IMR-90 (cell line): ENCODE measurements at regions not wholly inside any gene's neighbourhood (a gene's known extent, or its start where the extent isn't known, plus 50 kb on each side); places are given as distances from the start of the nearest gene placed in this dataset.

ENCODE experiments used
- ATAC-seq: fragments of 200-7000 bp; cut with Tn5 transposase; 2 replicates; pipeline ENCODE4 v1.9.1; 2020; ENCODE audit warnings: low read depth, mild to moderate bottlenecking, moderate library complexity
- BruUV-seq: library from RNA; stranded (reverse); fragments of 400-500 nt; replicated peaks from 2 replicates; lab custom pipeline; 2021; lab: Mats Ljungman, UMichigan
- CTCF ChIA-PET: fragments of 300-600 bp; formaldehyde crosslinking; extraction: SDS; loops from one replicate; lab custom pipeline; 2021; ENCODE audit warnings: antibody characterized with exemption; lab: Yijun Ruan, JAX
- POLR2A ChIA-PET: fragments of 300-600 bp; sonication (Branson Sonifier 250); formaldehyde crosslinking; loops from one replicate; lab custom pipeline; 2022; ENCODE audit warnings: antibody characterized with exemption; ENCODE audit not compliant: unreplicated experiment; lab: Charles Lee
- DNase-seq: peaks from one replicate; pipeline ENCODE4 v3.0.0; 2013
- H2AFZ ChIP-seq: replicated peaks from 2 replicates; pipeline ENCODE3; 2013; ENCODE audit warnings: low read length, mild to moderate bottlenecking; ENCODE audit not compliant: poor library complexity
- H2AK5ac ChIP-seq: 2 replicates; pipeline ENCODE4 v1.6.1; 2013; ENCODE audit warnings: low read depth, low read length, inconsistent platforms
- H2AK9ac ChIP-seq: replicated peaks from 2 replicates; pipeline ENCODE3; 2013; ENCODE audit warnings: mild to moderate bottlenecking, low read depth, low read length, moderate library complexity; ENCODE audit not compliant: poor library complexity
- H2BK120ac ChIP-seq: 2 replicates; pipeline ENCODE4 v1.6.1; 2013; ENCODE audit warnings: low read depth, low read length, inconsistent platforms
- H2BK15ac ChIP-seq: 3 replicates; pipeline ENCODE4 v1.6.1; 2013; ENCODE audit warnings: low read depth, low read length, inconsistent platforms
- H2BK20ac ChIP-seq: 2 replicates; pipeline ENCODE4 v1.6.1; 2013; ENCODE audit warnings: low read depth, mild to moderate bottlenecking, inconsistent platforms, low read length, moderate library complexity
- H2BK5ac ChIP-seq: 2 replicates; pipeline ENCODE4 v1.6.1; 2013; ENCODE audit warnings: mild to moderate bottlenecking, low read depth, low read length, inconsistent platforms; ENCODE audit not compliant: poor library complexity, severe bottlenecking
- H3K14ac ChIP-seq: replicated peaks from 2 replicates; pipeline ENCODE4 v1.6.1; 2013; ENCODE audit warnings: low read depth, low read length, inconsistent platforms
- H3K18ac ChIP-seq: 2 replicates; pipeline ENCODE4 v1.6.1; 2013; ENCODE audit warnings: low read depth, low read length, control low read depth
- H3K23ac ChIP-seq: 2 replicates; pipeline ENCODE4 v1.6.1; 2013; ENCODE audit warnings: low read depth, low read length, inconsistent platforms
- H3K27ac ChIP-seq: 2 replicates; pipeline ENCODE4 v1.5.1; 2013; ENCODE audit warnings: mild to moderate bottlenecking, control low read depth, low read length; ENCODE audit not compliant: insufficient read depth
- H3K27me3 ChIP-seq: 2 replicates; pipeline ENCODE4 v1.6.1; 2013; ENCODE audit warnings: low read length; ENCODE audit not compliant: control insufficient read depth, insufficient read depth
- H3K36me3 ChIP-seq: 2 replicates; pipeline ENCODE4 v1.6.1; 2013; ENCODE audit warnings: low read length, mixed read lengths; ENCODE audit not compliant: control insufficient read depth, insufficient read depth
- H3K4ac ChIP-seq: 2 replicates; pipeline ENCODE4 v1.6.1; 2013; ENCODE audit warnings: low read depth, low read length, inconsistent platforms
- H3K4me1 ChIP-seq: 2 replicates; pipeline ENCODE4 v1.6.1; 2013; ENCODE audit warnings: low read length, mixed read lengths; ENCODE audit not compliant: control insufficient read depth, insufficient read depth
- H3K4me2 ChIP-seq: 2 replicates; pipeline ENCODE4 v1.6.1; 2013; ENCODE audit warnings: low read depth, mild to moderate bottlenecking, control low read depth, low read length, moderate library complexity
- H3K4me3 ChIP-seq: 2 replicates; pipeline ENCODE4 v1.5.1; 2013; ENCODE audit warnings: low read depth, mild to moderate bottlenecking, control low read depth, low read length, moderate library complexity; ENCODE audit not compliant: insufficient read depth
- H3K56ac ChIP-seq: 2 replicates; pipeline ENCODE4 v1.6.1; 2013; ENCODE audit warnings: low read length, inconsistent platforms; ENCODE audit not compliant: insufficient read depth; ENCODE audit errors: extremely low read depth
- H3K79me1 ChIP-seq, 2 experiments: 2 replicates each; pipeline ENCODE4 v1.6.1; 2013; ENCODE audit warnings: low read length in 2 of 2, inconsistent platforms in 1 of 2, low read depth in 1 of 2
- H3K9ac ChIP-seq: 2 replicates; pipeline ENCODE4 v1.6.1; 2013; ENCODE audit warnings: low read depth, low read length, control low read depth
- H3K9me1 ChIP-seq: 2 replicates; pipeline ENCODE4 v1.6.1; 2013; ENCODE audit warnings: low read length, inconsistent platforms; ENCODE audit not compliant: insufficient read depth
- H3K9me3 ChIP-seq: 2 replicates; pipeline ENCODE4 v1.6.1; 2013; ENCODE audit warnings: low read length; ENCODE audit not compliant: control insufficient read depth, insufficient read depth
- H4K20me1 ChIP-seq: 2 replicates; pipeline ENCODE4 v1.6.1; 2013; ENCODE audit warnings: low read length, inconsistent platforms; ENCODE audit not compliant: insufficient read depth
- H4K5ac ChIP-seq: 2 replicates; pipeline ENCODE4 v1.6.1; 2013; ENCODE audit warnings: mild to moderate bottlenecking, low read depth, low read length, control low read depth
- H4K8ac ChIP-seq, 2 experiments: 2 replicates each; pipeline ENCODE4 v1.6.1; 2013; ENCODE audit warnings: low read depth in 2 of 2, low read length in 2 of 2, control low read depth in 1 of 2, inconsistent platforms in 1 of 2
- H4K91ac ChIP-seq: 2 replicates; pipeline ENCODE4 v1.6.1; 2013; ENCODE audit warnings: low read depth, low read length, inconsistent platforms; ENCODE audit not compliant: insufficient read depth
- CEBPB ChIP-seq: IDR thresholded peaks from 2 replicates; pipeline ENCODE4 v1.6.1; 2012; ENCODE audit warnings: low read depth, low read length, improper control_type of control experiment
- CTCF ChIP-seq: conservative IDR thresholded peaks from 2 replicates; pipeline ENCODE4 v1.5.1; 2012; ENCODE audit warnings: mild to moderate bottlenecking, low read depth, low read length, improper control_type of control experiment
- dilution Hi-C: fragments of 300-500 bp; cut with HindIII; formaldehyde crosslinking; loops from one replicate; pipeline ENCODE4 v1.14.3; 2018; ENCODE audit warnings: low sequenced_read_pairs; ENCODE audit not compliant: unreplicated experiment
- in situ Hi-C: fragments of 300-500 bp; cut with MboI; formaldehyde crosslinking; loops from 3 replicates; pipeline ENCODE4 v1.14.3; 2019; ENCODE audit warnings: low sequenced_read_pairs, inconsistent platforms, mixed read lengths
- intact Hi-C: fragments of 100-400 bp; cut with micrococcal nuclease; formaldehyde crosslinking; loops from 2 replicates; pipeline ENCODE4 v1.10.0; 2022

- peak; percentile 44 for TF ChIP-seq CTCF
Measured at GRCh38 chr1:221431068-221431651, 310.7 kb downstream of the DUSP10 start (continued).

- Histone ChIP-seq H2BK120ac (peak overlapping the region; percentile 61), H2BK5ac (no peak overlapping the region), H3K4ac (peak overlapping the region; percentile 65; the same call in 1 of the 2 replicates), H3K14ac (no peak overlapping the region), H2AFZ (no peak overlapping the region), H2BK15ac (peak overlapping the region; percentile 62; the same call in 1 of the 3 replicates), H3K9ac (no peak overlapping the region), H4K8ac (0 out of 4 replicates have a peak overlapping the region, but pooled peaks have one; percentile 1 to 45), H3K18ac (peak overlapping the region; percentile 27; the same call in 1 of the 2 replicates), H2BK20ac (peak overlapping the region; percentile 36; the same call in 1 of the 2 replicates), H2AK9ac (no peak overlapping the region), H4K5ac (peak overlapping the region; percentile 72; the same call in 1 of the 2 replicates), H3K27me3 (no peaks in the 10 kb centered on the region), H3K23ac (no peak overlapping the region), H2AK5ac (0 out of 2 replicates have a peak overlapping the region, but pooled peaks have one; percentile 53), H3K4me3 (no peak overlapping the region), H3K56ac (no peak overlapping the region; the same call in 1 of the 2 replicates), H3K9me1 (peaks cover 2% of the 10 kb centered on the region; the same call in 1 of the 2 replicates), H3K9me3 (0 out of 2 replicates have a peak, but pooled peaks cover 1% of the 10 kb centered on the region), H4K20me1 (no peaks in the 10 kb centered on the region), H3K36me3 (no peaks in the 10 kb centered on the region), H4K91ac (peak overlapping the region; percentile 65; the same call in 1 of the 2 replicates), H3K4me2 (no peak overlapping the region), H3K79me1 (no peaks in the 10 kb centered on the region), H3K27ac (no peak overlapping the region), H3K4me1 (peaks cover 6% of the 10 kb centered on the region)
- no TSS peak for BruUV-seq
- intact Hi-C loops (loop anchor here (1.0 to 10.0 kb wide), 6 partner anchors 164 to 1655 kb away; no protein-coding TSS in a partner anchor), dilution Hi-C loops (no loop called here), in situ Hi-C loops (loop anchor here (10.0 kb wide), 2 partner anchors 167 to 617 kb away; no protein-coding TSS in a partner anchor)
- no peak for TF ChIP-seq CEBPB
- POLR2A ChIA-PET: interaction anchor here (0.5 to 1.3 kb wide), 2 partner anchors 168 to 277 kb away, joined by 4 to 6 read pairs; no protein-coding TSS in a partner anchor
- no peak for ATAC-seq
- DNase-seq: no peak
- CTCF ChIA-PET: interaction anchor here (0.5 to 3.0 kb wide), 6 partner anchors 84 to 557 kb away, joined by 3 to 43 read pairs (median 4); no protein-coding TSS in a partner anchor
Measured at GRCh38 chr1:221431961-221432360, 309.9 kb downstream of the DUSP10 start.
